GM12878 (cell line): ENCODE measurements at regions not wholly inside any gene's neighbourhood (a gene's known extent, or its start where the extent isn't known, plus 50 kb on each side); places are given as distances from the start of the nearest gene placed in this dataset.

Experiments
- BACH1 ChIP-seq: fragments of 450-650 bp; IDR thresholded peaks from 2 replicates; pipeline ENCODE4 v1.6.1; 2017; ENCODE audit warnings: mild to moderate bottlenecking, borderline replicate concordance
- BCL11A ChIP-seq: IDR thresholded peaks from 2 replicates; pipeline ENCODE4 v1.6.1; 2011; ENCODE audit warnings: low read depth, low read length
- CHD1 ChIP-seq: IDR thresholded peaks from 2 replicates; pipeline ENCODE4 v1.6.1; 2012; ENCODE audit warnings: low read depth, low read length, improper control_type of control experiment
- CREM ChIP-seq: IDR thresholded peaks from 2 replicates; pipeline ENCODE4 v1.6.1; 2014; ENCODE audit warnings: antibody characterized with exemption, low read depth
- HDAC2 ChIP-seq: fragments of 200-600 bp; sonication (generic); IDR thresholded peaks from 2 replicates; pipeline ENCODE4 v1.6.1; 2017
- IKZF2 ChIP-seq, 2 experiments: fragments of 450-650 bp; IDR thresholded peaks; 2 replicates each; pipeline ENCODE4 v1.6.1; 2017; ENCODE audit warnings: mild to moderate bottlenecking in 2 of 2, moderate library complexity in 2 of 2
- KAT2A ChIP-seq: conservative IDR thresholded peaks from 2 replicates; pipeline ENCODE4 v1.6.1; 2011; ENCODE audit warnings: low read depth, low read length; ENCODE audit not compliant: control insufficient read depth
- MEF2A ChIP-seq: IDR thresholded peaks from 2 replicates; pipeline ENCODE4 v1.6.1; 2011; ENCODE audit warnings: low read depth, mild to moderate bottlenecking, low read length, moderate library complexity; ENCODE audit not compliant: insufficient read depth
- MTA3 ChIP-seq: IDR thresholded peaks from 2 replicates; pipeline ENCODE4 v1.6.1; 2012; ENCODE audit warnings: low read length, inconsistent platforms, borderline replicate concordance
- NFXL1 ChIP-seq: fragments of 450-650 bp; IDR thresholded peaks from 2 replicates; pipeline ENCODE4 v1.6.1; 2017; ENCODE audit warnings: antibody characterized with exemption, mild to moderate bottlenecking, borderline replicate concordance
- POLR2AphosphoS2 ChIP-seq: IDR thresholded peaks from 2 replicates; pipeline ENCODE4 v1.6.1; 2011; ENCODE audit warnings: low read depth, mild to moderate bottlenecking, low read length, improper control_type of control experiment, moderate library complexity
- RAD51 ChIP-seq: fragments of 450-650 bp; IDR thresholded peaks from 2 replicates; pipeline ENCODE4 v1.6.1; 2016; ENCODE audit warnings: moderate library complexity, mild to moderate bottlenecking, inconsistent platforms
- RB1 ChIP-seq: fragments of 450-650 bp; formaldehyde crosslinking; IDR thresholded peaks from 2 replicates; pipeline ENCODE4 v1.6.1; 2017; ENCODE audit warnings: mild to moderate bottlenecking, borderline replicate concordance
- TARDBP ChIP-seq: IDR thresholded peaks from 2 replicates; pipeline ENCODE4 v1.6.1; 2016; ENCODE audit warnings: borderline replicate concordance
- TCF12 ChIP-seq: IDR thresholded peaks from 2 replicates; pipeline ENCODE4 v1.6.1; 2011; ENCODE audit warnings: low read depth, mild to moderate bottlenecking, low read length
- ZNF274 ChIP-seq: IDR thresholded peaks from one replicate; pipeline ENCODE4 v1.8.0; 2011; ENCODE audit not compliant: insufficient read length, insufficient read depth
- ZNF622 ChIP-seq: fragments of 450-650 bp; IDR thresholded peaks from 2 replicates; pipeline ENCODE4 v1.6.1; 2017; ENCODE audit warnings: mild to moderate bottlenecking, inconsistent platforms
- TF ChIP-seq, protein P1 (sequence below): fragments of 450-650 bp; IDR thresholded peaks from 2 replicates; pipeline ENCODE4 v1.6.1; 2018; ENCODE audit warnings: borderline replicate concordance, mild to moderate bottlenecking; ENCODE audit not compliant: partially characterized antibody
- TF ChIP-seq, protein P2 (sequence below): fragments of 450-650 bp; IDR thresholded peaks from 2 replicates; pipeline ENCODE4 v1.6.1; 2017; ENCODE audit warnings: low read depth, mild to moderate bottlenecking, moderate library complexity
- TF ChIP-seq, protein P3 (sequence below), 3 experiments: IDR thresholded peaks in 2 of 3; conservative IDR thresholded peaks in 1 of 3; 2 replicates each; pipeline ENCODE4 v1.5.1; 2011; ENCODE audit warnings: low read depth in 3 of 3, low read length in 3 of 3, mild to moderate bottlenecking in 3 of 3, control low read depth in 2 of 3, moderate library complexity in 2 of 3, inconsistent platforms in 1 of 3, mixed read lengths in 1 of 3; ENCODE audit not compliant: control insufficient read depth in 2 of 3, insufficient read depth in 1 of 3; ENCODE audit errors: extremely low read depth in 1 of 3
- TF ChIP-seq, protein P4 (sequence below): fragments of 450-650 bp; formaldehyde crosslinking; IDR thresholded peaks from 2 replicates; pipeline ENCODE4 v1.4.0; 2022; ENCODE audit warnings: mild to moderate bottlenecking, moderate library complexity

DNA sequence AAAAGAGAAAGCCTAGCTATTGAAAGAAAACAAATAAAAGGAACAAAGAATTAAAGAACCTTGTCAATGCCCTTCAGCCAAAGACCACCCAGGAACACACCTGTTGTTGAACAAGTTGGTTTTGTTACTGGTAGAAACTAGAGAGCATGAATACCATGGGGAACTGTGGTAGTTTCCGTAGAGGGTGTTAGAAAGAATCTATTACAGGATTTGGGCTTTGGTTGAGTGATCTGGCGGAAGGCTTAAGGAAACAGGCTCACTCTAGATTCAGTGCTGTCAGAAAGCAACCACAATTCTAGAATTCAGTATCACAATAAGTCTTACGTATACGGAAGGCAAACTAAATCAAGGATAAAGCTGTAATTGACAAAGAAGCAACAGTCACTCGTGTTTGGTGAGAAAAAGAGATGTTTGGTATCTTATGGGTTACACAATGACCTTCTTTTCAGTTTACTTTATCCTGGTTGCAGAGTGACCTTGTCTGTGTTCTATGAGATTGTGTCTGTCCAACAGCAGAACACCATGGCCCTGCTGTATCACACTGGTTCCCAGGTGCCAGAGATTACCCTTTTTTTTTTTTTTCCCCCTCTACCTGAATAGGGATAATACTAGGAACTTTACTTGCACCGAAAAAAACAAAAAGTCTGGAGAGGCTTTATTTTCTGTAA is 265.9 kb downstream of the SHQ1 start (continued):
- TF ChIP-seq, protein P1, sequence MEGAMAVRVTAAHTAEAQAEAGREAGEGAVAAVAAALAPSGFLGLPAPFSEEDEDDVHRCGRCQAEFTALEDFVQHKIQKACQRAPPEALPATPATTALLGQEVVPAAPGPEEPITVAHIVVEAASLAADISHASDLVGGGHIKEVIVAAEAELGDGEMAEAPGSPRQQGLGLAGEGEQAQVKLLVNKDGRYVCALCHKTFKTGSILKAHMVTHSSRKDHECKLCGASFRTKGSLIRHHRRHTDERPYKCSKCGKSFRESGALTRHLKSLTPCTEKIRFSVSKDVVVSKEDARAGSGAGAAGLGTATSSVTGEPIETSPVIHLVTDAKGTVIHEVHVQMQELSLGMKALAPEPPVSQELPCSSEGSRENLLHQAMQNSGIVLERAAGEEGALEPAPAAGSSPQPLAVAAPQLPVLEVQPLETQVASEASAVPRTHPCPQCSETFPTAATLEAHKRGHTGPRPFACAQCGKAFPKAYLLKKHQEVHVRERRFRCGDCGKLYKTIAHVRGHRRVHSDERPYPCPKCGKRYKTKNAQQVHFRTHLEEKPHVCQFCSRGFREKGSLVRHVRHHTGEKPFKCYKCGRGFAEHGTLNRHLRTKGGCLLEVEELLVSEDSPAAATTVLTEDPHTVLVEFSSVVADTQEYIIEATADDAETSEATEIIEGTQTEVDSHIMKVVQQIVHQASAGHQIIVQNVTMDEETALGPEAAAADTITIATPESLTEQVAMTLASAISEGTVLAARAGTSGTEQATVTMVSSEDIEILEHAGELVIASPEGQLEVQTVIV = no peak
- 0 out of 2 replicates have a peak, but pooled peaks have one; percentile 23 for TF ChIP-seq MEF2A
- TF ChIP-seq HDAC2 = no peak
- TF ChIP-seq, protein P2, sequence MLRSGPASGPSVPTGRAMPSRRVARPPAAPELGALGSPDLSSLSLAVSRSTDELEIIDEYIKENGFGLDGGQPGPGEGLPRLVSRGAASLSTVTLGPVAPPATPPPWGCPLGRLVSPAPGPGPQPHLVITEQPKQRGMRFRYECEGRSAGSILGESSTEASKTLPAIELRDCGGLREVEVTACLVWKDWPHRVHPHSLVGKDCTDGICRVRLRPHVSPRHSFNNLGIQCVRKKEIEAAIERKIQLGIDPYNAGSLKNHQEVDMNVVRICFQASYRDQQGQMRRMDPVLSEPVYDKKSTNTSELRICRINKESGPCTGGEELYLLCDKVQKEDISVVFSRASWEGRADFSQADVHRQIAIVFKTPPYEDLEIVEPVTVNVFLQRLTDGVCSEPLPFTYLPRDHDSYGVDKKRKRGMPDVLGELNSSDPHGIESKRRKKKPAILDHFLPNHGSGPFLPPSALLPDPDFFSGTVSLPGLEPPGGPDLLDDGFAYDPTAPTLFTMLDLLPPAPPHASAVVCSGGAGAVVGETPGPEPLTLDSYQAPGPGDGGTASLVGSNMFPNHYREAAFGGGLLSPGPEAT = peak; percentile 73
- TF ChIP-seq TCF12 = peak; percentile 72; the same call in 1 of the 2 replicates
- peak; percentile 41; the same call in 1 of the 2 replicates for TF ChIP-seq MTA3
- TF ChIP-seq KAT2A = no peak
- no peak for TF ChIP-seq POLR2AphosphoS2
- TF ChIP-seq ZNF274 = no peak
- no peak for TF ChIP-seq CHD1
- no peak for TF ChIP-seq RAD51
- TF ChIP-seq TARDBP = no peak
- TF ChIP-seq IKZF2 (IDR thresholded peaks at IDR 0.05) = peak; percentile 84 to 87
- TF ChIP-seq CREM = peak; percentile 51; the same call in 1 of the 2 replicates
- TF ChIP-seq, protein P3, sequence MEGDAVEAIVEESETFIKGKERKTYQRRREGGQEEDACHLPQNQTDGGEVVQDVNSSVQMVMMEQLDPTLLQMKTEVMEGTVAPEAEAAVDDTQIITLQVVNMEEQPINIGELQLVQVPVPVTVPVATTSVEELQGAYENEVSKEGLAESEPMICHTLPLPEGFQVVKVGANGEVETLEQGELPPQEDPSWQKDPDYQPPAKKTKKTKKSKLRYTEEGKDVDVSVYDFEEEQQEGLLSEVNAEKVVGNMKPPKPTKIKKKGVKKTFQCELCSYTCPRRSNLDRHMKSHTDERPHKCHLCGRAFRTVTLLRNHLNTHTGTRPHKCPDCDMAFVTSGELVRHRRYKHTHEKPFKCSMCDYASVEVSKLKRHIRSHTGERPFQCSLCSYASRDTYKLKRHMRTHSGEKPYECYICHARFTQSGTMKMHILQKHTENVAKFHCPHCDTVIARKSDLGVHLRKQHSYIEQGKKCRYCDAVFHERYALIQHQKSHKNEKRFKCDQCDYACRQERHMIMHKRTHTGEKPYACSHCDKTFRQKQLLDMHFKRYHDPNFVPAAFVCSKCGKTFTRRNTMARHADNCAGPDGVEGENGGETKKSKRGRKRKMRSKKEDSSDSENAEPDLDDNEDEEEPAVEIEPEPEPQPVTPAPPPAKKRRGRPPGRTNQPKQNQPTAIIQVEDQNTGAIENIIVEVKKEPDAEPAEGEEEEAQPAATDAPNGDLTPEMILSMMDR (IDR thresholded peaks at IDR 0.05 in 2 of 3, conservative IDR thresholded peaks at IDR 0.05 in 1 of 3; ENCODE audit: control insufficient read depth in 2 of 3, extremely low read depth in 1 of 3, insufficient read depth in 1 of 3, low read depth in 3 of 3, low read length in 3 of 3) = no peak
- no peak for TF ChIP-seq ZNF622
- TF ChIP-seq BACH1 = no peak
- TF ChIP-seq, protein P4, sequence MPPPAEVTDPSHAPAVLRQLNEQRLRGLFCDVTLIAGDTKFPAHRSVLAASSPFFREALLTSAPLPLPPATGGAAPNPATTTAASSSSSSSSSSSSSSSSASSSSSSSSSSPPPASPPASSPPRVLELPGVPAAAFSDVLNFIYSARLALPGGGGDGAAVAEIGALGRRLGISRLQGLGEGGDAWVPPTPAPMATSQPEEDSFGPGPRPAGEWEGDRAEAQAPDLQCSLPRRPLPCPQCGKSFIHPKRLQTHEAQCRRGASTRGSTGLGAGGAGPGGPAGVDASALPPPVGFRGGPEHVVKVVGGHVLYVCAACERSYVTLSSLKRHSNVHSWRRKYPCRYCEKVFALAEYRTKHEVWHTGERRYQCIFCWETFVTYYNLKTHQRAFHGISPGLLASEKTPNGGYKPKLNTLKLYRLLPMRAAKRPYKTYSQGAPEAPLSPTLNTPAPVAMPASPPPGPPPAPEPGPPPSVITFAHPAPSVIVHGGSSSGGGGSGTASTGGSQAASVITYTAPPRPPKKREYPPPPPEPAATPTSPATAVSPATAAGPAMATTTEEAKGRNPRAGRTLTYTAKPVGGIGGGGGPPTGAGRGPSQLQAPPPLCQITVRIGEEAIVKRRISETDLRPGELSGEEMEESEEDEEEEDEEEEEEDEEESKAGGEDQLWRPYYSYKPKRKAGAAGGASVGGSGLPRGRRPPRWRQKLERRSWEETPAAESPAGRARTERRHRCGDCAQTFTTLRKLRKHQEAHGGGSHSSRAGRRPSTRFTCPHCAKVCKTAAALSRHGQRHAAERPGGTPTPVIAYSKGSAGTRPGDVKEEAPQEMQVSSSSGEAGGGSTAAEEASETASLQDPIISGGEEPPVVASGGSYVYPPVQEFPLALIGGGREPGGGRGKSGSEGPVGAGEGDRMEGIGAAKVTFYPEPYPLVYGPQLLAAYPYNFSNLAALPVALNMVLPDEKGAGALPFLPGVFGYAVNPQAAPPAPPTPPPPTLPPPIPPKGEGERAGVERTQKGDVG (CRISPR knock-in tag) = no peak
- TF ChIP-seq NFXL1 = no peak
- TF ChIP-seq BCL11A = peak; percentile 61; the same call in 1 of the 2 replicates
- TF ChIP-seq RB1 = no peak
